H1 (cell line): ENCODE measurements at regions not wholly inside any gene's neighbourhood (a gene's known extent, or its start where the extent isn't known, plus 50 kb on each side); places are given as distances from the start of the nearest gene placed in this dataset.

ENCODE experiments used
- CTCF ChIA-PET: fragments of 300-600 bp; sonication (Branson Sonifier 250); formaldehyde crosslinking; loops from one replicate; lab custom pipeline; 2021; ENCODE audit not compliant: partially characterized antibody; lab: Charles Lee
- POLR2A ChIA-PET: fragments of 300-600 bp; sonication (Branson Sonifier 250); formaldehyde crosslinking; loops from one replicate; lab custom pipeline; 2021; ENCODE audit warnings: inconsistent platforms; ENCODE audit not compliant: partially characterized antibody; lab: Charles Lee
- DNase-seq, 2 experiments: peaks; one replicate each; pipeline versions ENCODE4 v3.0.0 to v3.0.0-alpha.2; 2010 to 2022; ENCODE audit warnings: low spot score in 2 of 2, low read depth in 1 of 2, mixed read lengths in 1 of 2
- FAIRE-seq: peaks from 2 replicates; lab custom pipeline; 2011; peaks lifted over from hg19 to GRCh38; lab: Jason Lieb, UNC
- H2AFZ ChIP-seq: 2 replicates; pipeline ENCODE4 v1.8.1; 2012; ENCODE audit warnings: low read length, inconsistent platforms
- H2AK5ac ChIP-seq: 2 replicates; pipeline ENCODE4 v1.6.1; 2013; ENCODE audit warnings: low read depth, low read length
- H2BK120ac ChIP-seq: replicated peaks from 2 replicates; pipeline ENCODE3; 2013; ENCODE audit warnings: low read depth, low read length, inconsistent platforms
- H2BK12ac ChIP-seq: 2 replicates; pipeline ENCODE4 v1.6.1; 2013; ENCODE audit warnings: low read depth, low read length
- H2BK15ac ChIP-seq: 2 replicates; pipeline ENCODE4 v1.6.1; 2013; ENCODE audit warnings: low read length
- H2BK20ac ChIP-seq: 2 replicates; pipeline ENCODE4 v1.6.1; 2013; ENCODE audit warnings: low read length
- H2BK5ac ChIP-seq: 2 replicates; pipeline ENCODE4 v1.6.1; 2013; ENCODE audit warnings: low read depth, low read length
- H3K14ac ChIP-seq: 2 replicates; pipeline ENCODE4 v1.6.1; 2013; ENCODE audit warnings: inconsistent platforms; ENCODE audit not compliant: insufficient read length
- H3K18ac ChIP-seq: 2 replicates; pipeline ENCODE4 v1.6.1; 2013; ENCODE audit warnings: low read length; ENCODE audit errors: extremely low read depth
- H3K23ac ChIP-seq: 2 replicates; pipeline ENCODE4 v1.6.1; 2013; ENCODE audit warnings: inconsistent platforms; ENCODE audit not compliant: insufficient read length
- H3K23me2 ChIP-seq: 2 replicates; pipeline ENCODE4 v1.6.1; 2013; ENCODE audit warnings: low read depth, low read length
- H3K27ac ChIP-seq: 2 replicates; pipeline ENCODE4 v1.6.1; 2011; ENCODE audit warnings: low read depth, low read length, inconsistent platforms
- H3K27me3 ChIP-seq, 4 experiments: replicated peaks in 1 of 4; 1 replicate in 1 of 4; 2 replicates in 3 of 4; pipeline versions ENCODE4 v1.6.1 to v1.8.1; 2011 to 2013; ENCODE audit warnings: low read length in 3 of 4, mild to moderate bottlenecking in 3 of 4, inconsistent platforms in 2 of 4, mixed read lengths in 2 of 4, moderate library complexity in 1 of 4; ENCODE audit not compliant: control insufficient read depth in 3 of 4, insufficient read depth in 3 of 4; ENCODE audit errors: extremely low read depth in 1 of 4
- H3K36me3 ChIP-seq, 4 experiments: 2 replicates each; pipeline versions ENCODE4 v1.6.1 to v1.8.1; 2011 to 2013; ENCODE audit warnings: mild to moderate bottlenecking in 4 of 4, low read length in 3 of 4, moderate library complexity in 2 of 4, control low read depth in 1 of 4, inconsistent platforms in 1 of 4; ENCODE audit not compliant: insufficient read depth in 4 of 4, control insufficient read depth in 2 of 4
- H3K4ac ChIP-seq: replicated peaks from 2 replicates; pipeline ENCODE3; 2013; ENCODE audit warnings: low read length, low read depth, mixed read lengths, inconsistent platforms; ENCODE audit not compliant: insufficient read length
- H3K4me1 ChIP-seq, 4 experiments: replicated peaks in 1 of 4; 1 replicate in 1 of 4; 2 replicates in 3 of 4; pipeline versions ENCODE4 v1.6.1 to v1.8.1; 2011 to 2013; ENCODE audit warnings: low read length in 3 of 4, inconsistent platforms in 2 of 4, mixed read lengths in 1 of 4; ENCODE audit not compliant: insufficient read depth in 4 of 4, control insufficient read depth in 3 of 4
- H3K4me2 ChIP-seq, 2 experiments: 2 replicates each; pipeline versions ENCODE4 v1.6.1 to v1.8.1; 2011 to 2013; ENCODE audit warnings: low read depth in 2 of 2, low read length in 2 of 2, control low read depth in 1 of 2, inconsistent platforms in 1 of 2, mild to moderate bottlenecking in 1 of 2; ENCODE audit not compliant: insufficient read depth in 1 of 2
- H3K4me3 ChIP-seq, 4 experiments: fragments of 200-600, 300-600 bp in 1 of 4; sonication (generic), shearing (Covaris generic), sonication (Bioruptor Twin) in 1 of 4; 2 replicates each; pipeline versions ENCODE4 v1.5.1 to v1.8.1; 2011 to 2016; ENCODE audit warnings: low read length in 4 of 4, low read depth in 3 of 4, control low read depth in 2 of 4, inconsistent platforms in 2 of 4, mild to moderate bottlenecking in 2 of 4, mixed read lengths in 1 of 4, moderate library complexity in 1 of 4; ENCODE audit not compliant: insufficient read depth in 2 of 4; ENCODE audit errors: extremely low read depth in 1 of 4
- H3K56ac ChIP-seq: replicated peaks from 2 replicates; pipeline ENCODE3; 2013; ENCODE audit warnings: low read depth, mild to moderate bottlenecking, mixed read lengths, low read length, inconsistent platforms; ENCODE audit not compliant: insufficient read length
- H3K79me1 ChIP-seq: 2 replicates; pipeline ENCODE4 v1.6.1; 2013; ENCODE audit warnings: low read depth, low read length, control low read depth
- H3K79me2 ChIP-seq, 2 experiments: 2 replicates each; pipeline versions ENCODE4 v1.6.1 to v1.8.1; 2012 to 2013; ENCODE audit warnings: low read length in 2 of 2, mild to moderate bottlenecking in 2 of 2, inconsistent platforms in 1 of 2; ENCODE audit not compliant: insufficient read depth in 2 of 2, control insufficient read depth in 1 of 2
- H3K9ac ChIP-seq, 4 experiments: replicated peaks in 1 of 4; 1 replicate in 1 of 4; 2 replicates in 3 of 4; pipeline versions ENCODE4 v1.6.1 to v1.8.1; 2011 to 2013; ENCODE audit warnings: low read depth in 3 of 4, low read length in 3 of 4, control low read depth in 2 of 4, mild to moderate bottlenecking in 2 of 4, moderate library complexity in 2 of 4, inconsistent platforms in 1 of 4; ENCODE audit errors: extremely low read depth in 1 of 4
- H3K9me3 ChIP-seq, 2 experiments: 2 replicates each; pipeline versions ENCODE4 v1.6.1 to v1.8.1; 2012 to 2013; ENCODE audit warnings: mild to moderate bottlenecking in 2 of 2, moderate library complexity in 2 of 2, control low read depth in 1 of 2, inconsistent platforms in 1 of 2, low read depth in 1 of 2, low read length in 1 of 2, mixed read lengths in 1 of 2; ENCODE audit not compliant: insufficient read depth in 2 of 2
- H4K20me1 ChIP-seq, 2 experiments: replicated peaks in 1 of 2; 2 replicates each; pipeline versions ENCODE3 to v1.8.1; 2011 to 2013; ENCODE audit warnings: inconsistent platforms in 2 of 2, low read length in 2 of 2, mild to moderate bottlenecking in 1 of 2; ENCODE audit not compliant: insufficient read depth in 2 of 2, control insufficient read depth in 1 of 2
- H4K5ac ChIP-seq: 2 replicates; pipeline ENCODE4 v1.6.1; 2013; ENCODE audit warnings: low read length, low read depth, mixed read lengths, inconsistent platforms; ENCODE audit not compliant: insufficient read length
- H4K8ac ChIP-seq: 2 replicates; pipeline ENCODE4 v1.8.0; 2013; ENCODE audit warnings: mild to moderate bottlenecking, moderate library complexity, low read length, inconsistent platforms; ENCODE audit not compliant: insufficient read depth; ENCODE audit errors: extremely low read depth
- H4K91ac ChIP-seq: replicated peaks from 2 replicates; pipeline ENCODE3; 2013; ENCODE audit warnings: low read length, mixed read lengths, inconsistent platforms; ENCODE audit not compliant: insufficient read length
- EZH2 ChIP-seq: fragments of 200-600 bp; sonication (generic); IDR thresholded peaks from 2 replicates; pipeline ENCODE4 v1.7.1; 2012; ENCODE audit warnings: low read depth, mild to moderate bottlenecking, moderate library complexity, low read length, inconsistent platforms; ENCODE audit not compliant: severe bottlenecking
- NANOG ChIP-seq: IDR thresholded peaks from 2 replicates; pipeline ENCODE4 v1.6.1; 2011; ENCODE audit warnings: low read length, low read depth, mild to moderate bottlenecking, inconsistent platforms; ENCODE audit not compliant: insufficient read depth, poor library complexity, severe bottlenecking
- POU5F1 ChIP-seq: IDR thresholded peaks from 2 replicates; pipeline ENCODE4 v1.6.1; 2011; ENCODE audit warnings: low read depth, mild to moderate bottlenecking, low read length, moderate library complexity
- RAD21 ChIP-seq, 2 experiments: IDR thresholded peaks in 1 of 2; conservative IDR thresholded peaks in 1 of 2; 2 replicates each; pipeline ENCODE4 v1.6.1; 2011; ENCODE audit warnings: low read depth in 2 of 2, low read length in 2 of 2, improper control_type of control experiment in 1 of 2, inconsistent platforms in 1 of 2, mild to moderate bottlenecking in 1 of 2, moderate library complexity in 1 of 2
- RBBP5 ChIP-seq: IDR thresholded peaks from 2 replicates; pipeline ENCODE4 v1.7.1; 2012; ENCODE audit warnings: low read depth, mild to moderate bottlenecking, inconsistent platforms, low read length, moderate library complexity, borderline replicate concordance
- SP1 ChIP-seq: IDR thresholded peaks from 2 replicates; pipeline ENCODE4 v1.6.1; 2011; ENCODE audit warnings: low read depth, low read length
- SUZ12 ChIP-seq: fragments of 200-600 bp; sonication (generic); IDR thresholded peaks from 2 replicates; pipeline ENCODE4 v1.6.1; 2012; ENCODE audit warnings: mild to moderate bottlenecking, inconsistent platforms, low read length, moderate library complexity, mixed read lengths
- WGBS, 2 experiments: shearing (Covaris generic) in 1 of 2; methylation state at CpG; one replicate each; pipeline versions ENCODE4 v1.1.6 to v1.1.7; 2013 to 2015; ENCODE audit warnings: low lambda C conversion rate in 2 of 2, mixed read lengths in 2 of 2, inconsistent platforms in 1 of 2, low coverage in 1 of 2, missing lambda C conversion rate in 1 of 2; ENCODE audit not compliant: insufficient replicate concordance in 2 of 2, insufficient coverage in 1 of 2, insufficient read length in 1 of 2; ENCODE audit errors: extremely low coverage in 1 of 2, missing lambda C conversion rate in 1 of 2; 5-methylcytosine and 5-hydroxymethylcytosine counted together

GRCh38 chr1:192867180-192867579 is 58.3 kb downstream of the RGS2 start:
- DNase-seq: no peak

More at GRCh38 chr1:192867180-192867579, 58.3 kb downstream of the RGS2 start:
- Histone ChIP-seq H3K79me1 (no peaks in the 10 kb centered on the region), H3K23ac (no peak overlapping the region), H3K18ac (no peak overlapping the region), H3K4me3 (no peak overlapping the region), H3K14ac (no peak overlapping the region), H2BK15ac (no peak overlapping the region), H2AK5ac (no peak overlapping the region), H2BK120ac (no peak overlapping the region), H3K56ac (no peak overlapping the region), H2BK20ac (no peak overlapping the region), H3K23me2 (no peaks in the 10 kb centered on the region), H3K4me1 (no peaks in the 10 kb centered on the region), H2AFZ (no peak overlapping the region), H4K91ac (no peak overlapping the region), H4K5ac (no peak overlapping the region), H3K9ac (no peak overlapping the region), H3K4ac (no peak overlapping the region), H2BK12ac (no peak overlapping the region), H4K8ac (no peak overlapping the region), H3K9me3 (no peaks in the 10 kb centered on the region; a peak in 1 of 4 replicates), H3K27ac (no peak overlapping the region), H3K36me3 (no peaks in the 10 kb centered on the region), H3K79me2 (no peaks in the 10 kb centered on the region)
- WGBS, 2 experiments: 92% methylated on average over 4 of the region's 4 CpGs; no CpG with 5 or more reads in 1 of the 2 experiments
- no peak for FAIRE-seq
- CTCF ChIA-PET: no interaction called here
- no peak for TF ChIP-seq NANOG
- TF ChIP-seq POU5F1: no peak
- TF ChIP-seq RBBP5: no peak
- no peak for TF ChIP-seq SUZ12
- no peak for TF ChIP-seq SP1
- TF ChIP-seq RAD21 (IDR thresholded peaks at IDR 0.05 in 1 of 2, conservative IDR thresholded peaks at IDR 0.05 in 1 of 2; ENCODE audit: low read depth in 2 of 2, low read length in 2 of 2): no peak
- no peak for TF ChIP-seq EZH2
- TF ChIP-seq, all 59 proteins: peak for 0
- Histone ChIP-seq H2BK5ac (no peak overlapping the region), H3K27me3 (no peaks in the 10 kb centered on the region), H4K20me1 (no peaks in the 10 kb centered on the region), H3K4me2 (no peak overlapping the region)
- POLR2A ChIA-PET: no interaction called here
